ENCODE measurements at regions not wholly inside any gene's neighbourhood (a gene's known extent, or its start where the extent isn't known, plus 50 kb on each side); places are given as distances from the start of the nearest gene placed in this dataset.

DNA sequence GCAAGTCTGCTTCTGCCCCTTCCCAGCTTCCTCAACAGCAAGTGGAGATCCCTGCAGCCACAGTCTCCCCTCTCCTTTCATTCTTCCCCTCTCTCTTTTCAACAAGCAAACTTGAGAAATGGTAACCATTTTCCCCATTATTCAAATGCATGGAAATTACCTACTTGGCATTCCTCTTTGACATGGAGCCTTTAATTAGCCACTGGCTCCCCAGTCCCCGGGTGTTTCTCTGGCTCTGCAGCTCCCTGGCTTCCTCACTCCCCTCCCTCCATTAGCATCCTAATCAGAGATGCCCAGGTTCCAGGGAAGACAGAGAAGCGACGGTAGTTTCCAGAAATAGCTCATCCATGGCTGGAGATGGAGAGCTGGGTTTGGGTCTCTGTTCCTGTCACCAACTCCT lies 116.0 kb downstream of the CCT6B start:
- Mint-ChIP-seq H3K27me3 (peaks cover 9 to 37% of the 10 kb centered on the region in 2 donors), H3K9me3 (no peaks in the 10 kb centered on the region), H3K27ac (no peak overlapping the region), H3K4me3 (no peak overlapping the region), H3K36me3 (ENCODE audit: insufficient read depth) (no peaks in the 10 kb centered on the region), H3K4me1 (ENCODE audit: low read depth in 2 of 2) (no peaks in the 10 kb centered on the region)
- DNase-seq: no peak
- ATAC-seq (replicated peaks): no peak

DNA sequence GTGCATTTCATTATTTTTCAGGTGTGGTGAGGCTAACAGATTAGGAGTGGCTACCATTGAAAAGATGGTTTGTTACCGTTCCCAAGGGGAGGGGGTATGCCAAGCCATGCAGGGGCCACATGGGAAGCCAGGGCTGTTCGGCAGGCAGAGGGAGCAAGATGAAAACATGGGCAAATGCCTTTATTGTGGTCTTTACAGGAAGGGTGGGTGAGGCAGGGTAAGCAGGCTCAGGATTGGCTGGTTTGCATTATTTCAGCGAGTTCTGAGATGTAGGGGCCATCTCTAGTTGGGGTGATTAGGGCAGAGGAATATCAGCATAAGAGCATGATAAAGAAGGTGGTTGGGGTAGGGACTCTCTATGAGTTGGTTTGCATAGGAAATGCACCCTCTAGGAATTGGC lies 117.6 kb downstream of the CCT6B start:
- DNase-seq: no peak
- no peak overlapping the region for H3K4me3 Mint-ChIP-seq

DNA sequence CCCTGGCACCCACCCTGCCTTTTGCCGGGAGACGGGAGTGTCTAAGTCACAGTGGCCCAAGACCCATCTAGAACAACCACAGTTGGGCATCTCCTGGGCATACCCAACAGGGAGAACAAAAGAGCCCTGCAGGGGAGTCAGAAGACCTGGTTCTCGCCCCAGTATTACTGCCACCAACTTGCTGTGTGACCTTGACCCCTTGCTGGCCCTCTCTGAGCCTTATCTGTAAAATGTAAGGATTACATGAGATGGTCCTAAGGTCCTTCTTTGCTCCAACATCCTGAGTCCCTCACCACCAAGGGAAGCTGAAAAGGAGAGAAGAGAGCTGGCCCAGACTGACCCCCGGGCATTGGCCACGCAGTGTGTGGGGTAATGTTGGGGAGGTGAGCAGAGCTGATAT lies 119.0 kb downstream of the CCT6B start:
- H3K27me3 Mint-ChIP-seq: peaks cover 14 to 47% of the 10 kb centered on the region in 2 donors
- H3K9me3 Mint-ChIP-seq: no peaks in the 10 kb centered on the region
- DNase-seq (no peak), ATAC-seq (replicated peaks) (no peak)
- no peak overlapping the region for H3K4me3 Mint-ChIP-seq
- no peaks in the 10 kb centered on the region for H3K36me3 Mint-ChIP-seq (ENCODE audit: insufficient read depth)
- no peak overlapping the region for H3K27ac Mint-ChIP-seq
- H3K4me1 Mint-ChIP-seq (ENCODE audit: low read depth in 2 of 2): no peaks in the 10 kb centered on the region

More for the DNA sequence above, 117.6 kb downstream of the CCT6B start:
- ATAC-seq (replicated peaks): no peak
- H3K9me3 Mint-ChIP-seq: no peaks in the 10 kb centered on the region
- no peak overlapping the region for H3K27ac Mint-ChIP-seq
- H3K27me3 Mint-ChIP-seq: peaks cover 9 to 40% of the 10 kb centered on the region in 2 donors
- no peaks in the 10 kb centered on the region for H3K36me3 Mint-ChIP-seq (ENCODE audit: insufficient read depth)
- H3K4me1 Mint-ChIP-seq (ENCODE audit: low read depth in 2 of 2): no peaks in the 10 kb centered on the region

DNA sequence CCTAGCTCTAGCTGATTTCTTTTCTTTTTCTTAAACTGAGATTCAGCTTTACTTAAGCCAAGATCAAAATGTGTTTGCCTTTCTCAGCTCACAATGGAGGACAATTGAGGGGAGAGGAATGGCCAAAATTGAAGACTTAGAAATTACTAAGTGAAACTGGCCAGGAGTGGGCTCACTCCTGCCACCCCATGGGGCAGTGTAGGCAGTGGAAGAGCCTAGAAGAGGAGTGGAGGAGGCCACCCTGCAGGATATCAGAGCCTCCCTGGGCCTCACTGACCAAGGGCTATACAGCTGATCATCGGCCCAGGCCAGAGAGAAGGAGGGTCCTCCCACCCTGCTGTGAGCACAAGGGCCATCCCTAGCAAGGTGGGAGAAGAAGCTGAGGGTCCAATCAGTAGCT lies 119.8 kb downstream of the CCT6B start:
- Mint-ChIP-seq H3K4me3 (no peak overlapping the region), H3K27me3 (peaks cover 21 to 47% of the 10 kb centered on the region in 2 donors), H3K4me1 (ENCODE audit: low read depth in 2 of 2) (no peaks in the 10 kb centered on the region), H3K27ac (no peak overlapping the region), H3K9me3 (no peaks in the 10 kb centered on the region), H3K36me3 (ENCODE audit: insufficient read depth) (no peaks in the 10 kb centered on the region)
- no peak for ATAC-seq (replicated peaks)
- no peak for DNase-seq

DNA sequence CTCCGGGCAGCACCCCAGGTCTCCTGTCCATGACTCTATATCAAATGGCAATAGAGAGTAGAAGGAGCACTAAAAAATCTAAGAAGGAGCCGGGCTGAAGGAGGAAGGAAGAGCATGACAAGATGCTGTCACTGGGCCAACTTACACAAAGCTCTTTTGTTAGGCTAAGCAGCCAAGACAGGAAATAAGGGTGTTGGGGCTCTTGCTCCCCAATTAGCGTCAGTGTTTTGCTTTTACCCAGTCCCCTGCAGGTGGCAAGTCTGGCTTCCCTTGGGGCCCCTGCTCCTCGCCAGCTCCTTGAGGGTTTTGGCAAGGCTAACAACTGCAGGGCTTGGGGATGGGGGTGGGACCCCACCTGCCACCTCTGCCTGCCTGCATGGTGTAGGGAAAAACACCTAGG lies 120.5 kb downstream of the CCT6B start:
- Mint-ChIP-seq H3K27me3 (peaks cover 19 to 49% of the 10 kb centered on the region in 2 donors), H3K9me3 (no peaks in the 10 kb centered on the region), H3K4me3 (no peak overlapping the region), H3K27ac (no peak overlapping the region), H3K36me3 (ENCODE audit: insufficient read depth) (no peaks in the 10 kb centered on the region), H3K4me1 (ENCODE audit: low read depth in 2 of 2) (no peaks in the 10 kb centered on the region)
- DNase-seq (peak in 1 of 3 experiments; percentile 1), ATAC-seq (replicated peaks) (no peak)

DNA sequence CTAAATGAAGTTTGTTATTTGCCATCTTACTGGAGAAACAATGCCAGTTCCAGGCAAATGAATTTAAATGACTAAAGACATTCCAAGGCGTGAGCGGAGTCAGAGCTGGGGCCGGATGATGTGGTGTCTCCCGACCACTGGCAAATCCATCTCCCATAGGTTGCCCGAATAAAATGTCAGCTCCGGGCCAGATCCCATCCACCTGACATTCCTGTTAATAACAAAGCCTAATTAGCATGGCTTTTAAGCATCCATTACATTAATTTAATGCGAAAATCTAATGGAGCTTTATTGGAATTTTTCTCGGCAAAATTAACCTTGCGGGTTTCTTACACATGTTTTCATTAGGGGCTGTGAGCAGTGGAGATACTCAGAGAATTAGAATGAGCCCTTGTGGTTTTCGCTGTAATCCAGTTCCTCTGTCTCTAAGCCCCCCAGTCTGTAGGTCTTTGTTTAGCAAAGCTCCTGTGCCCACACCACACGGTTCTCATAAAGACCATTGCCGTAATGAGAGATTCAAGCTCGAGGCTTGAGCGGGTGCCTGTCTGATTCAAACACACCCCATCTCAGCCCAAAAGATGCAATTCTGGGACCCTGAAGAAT lies 123.3 kb downstream of the CCT6B start:
- H3K4me3 Mint-ChIP-seq: no peak overlapping the region
- peaks cover 27 to 61% of the 10 kb centered on the region in 2 donors for H3K27me3 Mint-ChIP-seq
- no peaks in the 10 kb centered on the region for H3K9me3 Mint-ChIP-seq
- H3K27ac Mint-ChIP-seq: no peak overlapping the region
- H3K36me3 Mint-ChIP-seq (ENCODE audit: insufficient read depth): no peaks in the 10 kb centered on the region
- ATAC-seq (replicated peaks) (no peak), DNase-seq (no peak)
- H3K4me1 Mint-ChIP-seq (ENCODE audit: low read depth in 2 of 2): no peaks in the 10 kb centered on the region

DNA sequence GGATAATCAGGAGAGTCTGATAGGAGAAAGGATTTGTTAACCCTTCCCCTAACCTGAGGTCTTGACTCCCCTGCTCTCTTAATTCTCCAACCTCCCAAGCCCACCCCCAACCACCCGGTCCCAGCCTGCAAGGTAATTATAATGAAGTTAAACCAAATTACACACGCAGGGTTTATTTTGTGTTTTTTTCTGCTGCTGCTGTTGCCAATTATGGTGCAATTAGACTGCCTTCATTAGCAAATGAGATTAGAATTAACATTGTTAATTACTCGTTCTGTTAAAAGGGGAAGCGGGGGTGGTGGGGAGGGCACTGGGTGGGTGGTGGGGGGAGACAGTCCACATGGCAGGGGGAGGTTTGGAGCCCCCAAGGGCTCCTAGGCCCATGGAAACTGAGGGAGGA lies 128.9 kb downstream of the CCT6B start:
- Mint-ChIP-seq H3K36me3 (ENCODE audit: insufficient read depth) (no peaks in the 10 kb centered on the region), H3K4me3 (no peak overlapping the region), H3K4me1 (ENCODE audit: low read depth in 2 of 2) (no peaks in the 10 kb centered on the region), H3K9me3 (no peaks in the 10 kb centered on the region), H3K27ac (no peak overlapping the region), H3K27me3 (peaks cover 41 to 71% of the 10 kb centered on the region in 2 donors)
- no peak for ATAC-seq (replicated peaks)
- no peak for DNase-seq

DNA sequence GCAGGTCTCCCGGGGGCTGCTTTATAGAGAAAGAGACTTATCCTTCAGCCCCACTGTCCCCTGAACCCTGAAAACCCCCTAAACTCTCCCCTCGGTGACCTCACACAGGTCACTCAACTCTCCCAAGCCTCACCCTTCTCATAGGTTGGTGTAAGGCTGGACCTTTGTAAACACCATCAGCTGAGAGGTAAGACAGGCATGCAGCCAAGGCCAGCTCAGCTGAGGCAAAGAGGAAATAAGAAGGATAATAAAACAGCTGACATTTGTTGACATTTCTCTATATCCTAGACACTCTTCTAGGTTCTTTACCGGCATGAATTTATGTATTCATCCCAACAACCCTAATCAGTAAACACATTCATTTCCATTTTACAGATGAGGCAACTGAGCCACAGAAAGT lies 134.3 kb downstream of the CCT6B start:
- Mint-ChIP-seq H3K4me3 (no peak overlapping the region), H3K27ac (no peak overlapping the region), H3K4me1 (ENCODE audit: low read depth in 2 of 2) (no peaks in the 10 kb centered on the region), H3K9me3 (no peaks in the 10 kb centered on the region), H3K27me3 (peaks cover 32 to 68% of the 10 kb centered on the region in 2 donors), H3K36me3 (ENCODE audit: insufficient read depth) (no peaks in the 10 kb centered on the region)
- ATAC-seq (replicated peaks) (no peak), DNase-seq (no peak)

DNA sequence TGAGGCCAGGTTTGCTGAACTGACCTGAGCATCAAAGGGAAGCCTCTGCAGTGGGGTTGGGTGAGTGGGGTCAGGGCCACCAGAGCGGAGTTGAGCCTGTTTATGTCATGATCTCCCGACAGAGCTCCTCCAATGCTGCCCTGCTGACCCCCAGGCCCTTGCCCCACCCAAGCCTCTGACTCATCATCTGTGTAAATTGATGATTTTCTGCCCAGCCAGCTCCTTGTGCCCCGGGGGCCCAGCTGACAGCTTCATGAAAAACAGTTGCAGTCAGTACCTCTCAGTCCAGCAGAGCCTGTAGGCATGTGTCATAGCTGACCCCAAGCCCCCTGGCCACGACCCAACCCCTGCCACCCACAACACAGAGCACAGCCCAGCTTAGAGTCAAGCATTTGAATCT lies 134.9 kb downstream of the CCT6B start:
- ATAC-seq (replicated peaks) (no peak), DNase-seq (no peak)
- no peak overlapping the region for H3K4me3 Mint-ChIP-seq
- H3K9me3 Mint-ChIP-seq: no peaks in the 10 kb centered on the region
- peaks cover 33 to 65% of the 10 kb centered on the region in 2 donors for H3K27me3 Mint-ChIP-seq
- no peaks in the 10 kb centered on the region for H3K36me3 Mint-ChIP-seq (ENCODE audit: insufficient read depth)
- no peak overlapping the region for H3K27ac Mint-ChIP-seq
- H3K4me1 Mint-ChIP-seq (ENCODE audit: low read depth in 2 of 2): no peaks in the 10 kb centered on the region

DNA sequence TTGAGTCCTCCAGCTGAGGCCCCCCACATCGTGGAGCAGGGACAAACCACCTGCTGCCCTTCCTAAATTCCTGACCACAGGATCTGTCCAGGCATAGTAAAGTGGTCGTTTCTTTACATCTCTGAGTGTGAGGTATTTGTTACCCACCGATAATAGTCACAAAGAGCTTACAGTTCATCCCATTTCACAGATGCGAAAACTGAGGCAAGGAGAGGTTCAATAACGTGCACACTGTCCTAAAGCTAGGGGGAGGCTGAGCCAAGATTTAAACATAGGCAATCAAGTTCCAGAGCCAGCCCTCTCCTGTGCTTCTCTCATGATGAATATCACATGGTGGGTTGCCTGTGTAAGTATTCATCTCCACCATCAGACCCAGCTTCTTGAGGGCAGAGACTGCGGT lies 135.4 kb downstream of the CCT6B start:
- H3K9me3 Mint-ChIP-seq: no peaks in the 10 kb centered on the region
- ATAC-seq (replicated peaks) (no peak), DNase-seq (no peak)
- peaks cover 34 to 65% of the 10 kb centered on the region in 2 donors for H3K27me3 Mint-ChIP-seq
- H3K4me1 Mint-ChIP-seq (ENCODE audit: low read depth in 2 of 2): no peaks in the 10 kb centered on the region
- no peak overlapping the region for H3K27ac Mint-ChIP-seq
- no peaks in the 10 kb centered on the region for H3K36me3 Mint-ChIP-seq (ENCODE audit: insufficient read depth)
- no peak overlapping the region for H3K4me3 Mint-ChIP-seq

DNA sequence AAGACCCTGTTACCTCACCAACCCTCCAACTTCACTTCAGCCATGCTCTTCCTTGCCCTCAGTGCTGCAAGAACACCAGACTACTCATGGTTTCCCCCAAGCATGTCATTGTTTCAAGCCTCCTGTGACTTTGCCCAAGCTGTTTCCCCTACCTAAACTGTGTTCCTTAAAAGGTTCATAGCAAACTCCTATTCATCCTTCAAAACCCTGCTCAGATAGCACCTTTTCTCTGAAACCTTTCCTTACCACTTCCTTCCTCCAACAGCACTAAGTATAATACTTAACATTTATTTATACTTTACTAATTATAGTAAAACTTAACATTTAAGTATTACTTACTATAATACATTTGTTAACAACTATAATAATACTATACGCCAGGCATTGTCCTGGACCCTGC lies 136.2 kb downstream of the CCT6B start:
- Mint-ChIP-seq H3K4me3 (no peak overlapping the region), H3K27ac (peak overlapping the region in 1 of 2 donors; percentile 3), H3K9me3 (no peaks in the 10 kb centered on the region), H3K36me3 (ENCODE audit: insufficient read depth) (no peaks in the 10 kb centered on the region), H3K27me3 (peaks cover 34 to 65% of the 10 kb centered on the region in 2 donors), H3K4me1 (ENCODE audit: low read depth in 2 of 2) (no peaks in the 10 kb centered on the region)
- DNase-seq: no peak
- ATAC-seq (replicated peaks): no peak

DNA sequence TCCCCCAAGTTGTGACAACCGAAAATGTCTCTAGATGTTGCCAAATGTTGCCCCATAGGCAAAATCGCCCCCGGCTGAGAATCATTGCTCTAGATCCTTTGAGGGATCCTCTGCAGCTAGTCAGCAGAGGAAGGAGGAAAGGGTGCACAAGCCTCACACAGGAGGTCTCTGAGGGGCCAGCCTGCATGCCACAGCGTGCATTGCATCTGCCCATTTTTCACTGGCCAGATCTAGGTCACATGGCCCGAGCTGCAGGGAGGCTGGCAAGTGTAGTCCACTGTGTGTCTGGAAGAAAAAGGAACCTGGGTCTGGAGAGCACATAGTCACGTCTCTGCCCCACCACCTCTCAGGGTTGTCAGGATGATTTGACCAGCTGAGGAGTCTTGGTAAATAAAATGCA lies 138.2 kb downstream of the CCT6B start:
- no peak for DNase-seq
- Mint-ChIP-seq H3K36me3 (ENCODE audit: insufficient read depth) (no peaks in the 10 kb centered on the region), H3K4me1 (ENCODE audit: low read depth in 2 of 2) (no peaks in the 10 kb centered on the region), H3K9me3 (no peaks in the 10 kb centered on the region), H3K4me3 (no peak overlapping the region), H3K27ac (no peak overlapping the region), H3K27me3 (peaks cover 37 to 68% of the 10 kb centered on the region in 2 donors)
- no peak for ATAC-seq (replicated peaks)

DNA sequence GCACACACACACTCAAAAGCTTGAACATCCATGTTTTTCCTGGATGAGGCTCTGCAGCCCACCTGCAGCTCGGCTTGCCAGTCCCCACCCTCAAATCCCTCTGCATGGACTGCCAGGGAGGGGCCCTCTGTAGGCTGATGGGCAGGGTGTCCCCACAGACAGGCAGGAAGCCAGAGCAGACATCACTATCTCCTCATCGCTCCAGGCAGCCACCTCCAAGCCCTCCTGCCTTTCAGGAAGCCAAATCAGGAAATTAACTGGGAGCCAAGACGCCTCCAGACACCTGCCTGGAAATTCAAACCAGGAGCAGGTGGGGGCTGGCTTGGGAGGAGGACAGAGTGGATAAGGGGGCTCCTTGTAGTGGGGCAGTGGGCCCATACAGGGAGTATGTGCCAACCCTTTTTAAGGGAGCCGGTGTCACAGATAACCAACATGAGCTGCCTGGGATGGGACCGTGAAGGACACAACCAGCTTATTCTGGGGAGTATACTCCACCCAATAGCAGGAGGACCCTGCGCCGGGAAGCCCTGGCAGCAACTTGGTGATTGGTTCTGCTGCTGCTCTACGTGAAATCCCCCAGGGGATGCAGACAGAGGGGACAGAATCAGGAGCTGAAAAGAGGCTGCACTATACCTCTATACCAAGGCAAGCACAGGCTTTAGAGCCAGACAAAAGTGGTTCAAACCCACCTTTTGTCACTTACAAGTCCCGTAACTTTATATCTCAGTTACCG lies 139.1 kb downstream of the CCT6B start:
- no peak for DNase-seq
- Mint-ChIP-seq H3K4me1 (ENCODE audit: low read depth in 2 of 2) (no peaks in the 10 kb centered on the region), H3K4me3 (no peak overlapping the region), H3K36me3 (ENCODE audit: insufficient read depth) (peaks cover 1% of the 10 kb centered on the region), H3K9me3 (no peaks in the 10 kb centered on the region), H3K27me3 (peaks cover 36 to 68% of the 10 kb centered on the region in 2 donors), H3K27ac (no peak overlapping the region)
- ATAC-seq (replicated peaks): no peak

DNA sequence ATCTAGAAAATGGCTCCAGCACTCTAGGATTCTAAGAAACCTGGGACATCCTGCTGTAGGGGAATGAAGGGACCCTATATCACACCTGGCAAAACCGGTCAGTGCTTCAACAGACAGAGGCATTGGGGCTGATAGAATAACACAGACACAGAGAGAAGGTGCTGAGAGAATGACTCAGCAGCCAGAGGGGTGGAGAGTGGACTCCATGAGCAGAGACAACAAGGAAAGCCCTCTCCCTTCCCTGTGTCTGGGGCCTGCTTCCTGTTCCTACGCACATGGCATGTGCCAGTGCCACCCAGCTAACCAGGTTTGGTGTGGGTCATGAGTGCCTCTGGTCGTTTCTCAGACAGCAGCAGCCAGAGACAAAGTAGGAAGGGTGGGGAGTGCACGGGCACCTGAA lies 140.3 kb downstream of the CCT6B start:
- H3K4me1 Mint-ChIP-seq (ENCODE audit: low read depth in 2 of 2): no peaks in the 10 kb centered on the region
- H3K27me3 Mint-ChIP-seq: peaks cover 32 to 68% of the 10 kb centered on the region in 2 donors
- H3K9me3 Mint-ChIP-seq: no peaks in the 10 kb centered on the region
- H3K36me3 Mint-ChIP-seq (ENCODE audit: insufficient read depth): peaks cover 2% of the 10 kb centered on the region
- ATAC-seq (replicated peaks) (no peak), DNase-seq (no peak)
- no peak overlapping the region for H3K27ac Mint-ChIP-seq
- no peak overlapping the region for H3K4me3 Mint-ChIP-seq

All from effector memory CD8-positive, alpha-beta T cell (primary cell).